ENCODE measurements at regions not wholly inside any gene's neighbourhood (a gene's known extent, or its start where the extent isn't known, plus 50 kb on each side); places are given as distances from the start of the nearest gene placed in this dataset.
A peak's percentile ranks its signal among the peaks of the same experiment; 100 is the strongest.
"Not testable (repeated sequence)": the region's sequence is repeated elsewhere in the genome, so short reads cannot be mapped to it uniquely, and the experiment has no call there.

- DNase-seq (ENCODE audit: low spot score), result not testable (repeated sequence)
Measured at GRCh38 chr1:144140243-144140642, 168.5 kb upstream of the FAM72C start.

DNA sequence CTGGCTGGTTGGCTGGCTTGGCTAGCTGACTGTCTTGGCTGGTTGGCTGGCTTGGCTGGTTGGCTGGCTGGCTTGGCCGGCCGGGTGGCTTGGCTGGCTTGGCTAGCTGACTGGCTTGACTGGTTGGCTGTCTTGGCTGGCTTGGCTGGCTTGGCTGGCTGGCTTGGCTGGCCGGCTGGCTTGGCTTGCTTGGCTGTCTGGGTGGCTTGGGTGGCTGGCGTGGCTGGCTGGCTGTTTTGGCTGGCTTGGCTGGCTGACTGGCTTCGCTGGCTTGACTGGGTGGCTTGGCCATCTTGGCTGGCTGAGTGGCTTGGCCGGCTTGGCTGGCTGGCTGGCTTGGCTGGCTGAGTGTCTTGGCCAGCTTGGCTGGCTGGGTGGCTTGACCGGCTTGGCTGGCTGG is 133.2 kb upstream of the FAM72C start:
- DNase-seq (ENCODE audit: low spot score), result not testable (repeated sequence)

- DNase-seq (ENCODE audit: low spot score), result not testable (repeated sequence)
Measured at GRCh38 chr1:144104000-144104677, 132.4 kb upstream of the FAM72C start.

- DNase-seq (ENCODE audit: low spot score), result not testable (repeated sequence)
Measured at GRCh38 chr1:144103156-144103880, 131.5 kb upstream of the FAM72C start.

GRCh38 chr1:144102046-144102745 is 130.4 kb upstream of the FAM72C start:
- not testable (repeated sequence) for DNase-seq (ENCODE audit: low spot score)

GRCh38 chr1:144101397-144102045 is 129.7 kb upstream of the FAM72C start:
- DNase-seq (ENCODE audit: low spot score), result peak; percentile 0

DNA sequence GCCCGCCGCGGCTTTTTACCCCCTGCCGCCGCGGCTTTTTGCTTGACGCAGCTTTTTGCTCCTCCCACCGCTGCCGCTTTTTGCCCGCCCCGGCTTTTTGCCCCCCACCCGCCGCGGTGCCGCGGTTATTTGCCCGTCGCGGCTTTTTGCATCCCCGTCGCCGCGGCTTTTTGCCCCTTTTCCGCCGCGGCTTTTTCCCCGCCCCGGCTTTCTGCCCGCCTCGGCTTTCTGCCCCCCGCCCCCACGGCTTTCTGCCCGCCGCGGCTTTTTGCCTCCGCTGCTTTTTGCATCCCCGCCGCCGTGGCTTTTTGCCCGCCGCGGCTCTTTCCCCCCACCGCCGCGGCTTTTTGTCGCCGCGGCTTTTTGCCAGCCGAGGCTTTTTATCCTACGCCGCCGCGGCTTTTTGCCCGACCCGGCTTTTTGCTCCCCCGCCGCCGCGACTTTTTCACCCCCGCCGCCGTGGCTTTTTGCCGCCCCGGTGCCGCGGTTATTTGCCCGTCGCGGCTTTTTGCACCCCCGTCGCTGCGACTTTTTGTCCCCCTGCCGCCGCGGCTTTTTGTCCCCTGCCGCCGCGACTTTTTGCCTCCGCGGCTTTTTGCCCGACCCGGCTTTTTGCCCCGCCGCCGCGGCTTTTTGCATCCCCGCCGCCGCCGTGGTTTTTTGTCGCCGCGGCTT is 105.5 kb upstream of the FAM72C start:
- DNase-seq (ENCODE audit: low spot score), result not testable (repeated sequence)

DNA sequence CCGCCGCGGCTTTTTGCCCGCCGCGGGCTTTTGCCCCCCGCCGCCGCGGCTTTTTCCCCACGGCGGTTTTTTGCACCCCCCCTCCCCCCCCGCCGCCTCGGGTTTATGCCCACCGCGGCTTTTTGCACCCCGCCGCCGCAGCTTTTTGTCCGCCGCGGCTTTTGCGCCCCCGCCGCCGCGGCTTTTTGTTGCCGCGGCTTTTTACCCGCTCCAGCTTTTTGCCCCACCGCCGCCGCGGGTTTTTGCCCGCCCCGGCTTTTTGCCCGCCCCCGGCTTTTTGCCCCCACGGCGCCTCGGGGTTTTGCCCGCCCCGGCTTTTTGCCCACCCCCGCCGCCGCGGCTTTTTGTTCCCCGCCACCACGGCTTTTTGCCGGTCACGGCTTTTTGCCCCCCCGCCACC is 104.9 kb upstream of the FAM72C start:
- not testable (repeated sequence) for DNase-seq (ENCODE audit: low spot score)

DNA sequence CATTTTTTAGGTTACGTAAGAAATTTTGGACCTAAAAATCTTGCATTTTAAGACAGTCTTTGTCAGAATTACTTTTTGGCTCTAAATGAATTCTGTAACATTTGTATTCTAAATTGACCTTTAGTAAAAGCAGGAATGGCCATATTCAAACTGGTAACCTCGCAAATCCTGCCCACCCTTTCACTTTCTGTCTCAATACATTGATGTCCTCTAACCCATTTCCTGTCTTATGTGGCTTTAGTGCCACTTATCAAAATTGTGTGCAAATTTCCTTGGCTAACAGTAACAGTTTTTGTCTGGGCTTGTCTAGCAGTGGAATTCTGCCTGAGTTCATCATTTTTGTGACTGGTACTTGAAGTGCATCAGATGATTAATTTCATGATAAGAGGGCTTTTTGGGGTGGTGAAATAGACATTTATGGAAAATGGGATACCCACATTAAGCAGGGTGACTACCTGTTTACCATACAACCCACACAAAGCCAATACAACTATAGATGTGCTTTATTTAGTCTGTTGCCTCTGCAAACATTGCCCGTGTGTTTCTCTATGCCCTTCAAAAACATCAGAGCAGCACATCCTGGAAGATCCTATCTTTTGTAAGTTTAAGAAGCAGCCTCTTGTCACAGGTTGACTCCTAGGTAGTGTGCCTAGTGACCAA is 98.7 kb upstream of the FAM72C start:
- DNase-seq (ENCODE audit: low spot score), result not testable (repeated sequence)

DNA sequence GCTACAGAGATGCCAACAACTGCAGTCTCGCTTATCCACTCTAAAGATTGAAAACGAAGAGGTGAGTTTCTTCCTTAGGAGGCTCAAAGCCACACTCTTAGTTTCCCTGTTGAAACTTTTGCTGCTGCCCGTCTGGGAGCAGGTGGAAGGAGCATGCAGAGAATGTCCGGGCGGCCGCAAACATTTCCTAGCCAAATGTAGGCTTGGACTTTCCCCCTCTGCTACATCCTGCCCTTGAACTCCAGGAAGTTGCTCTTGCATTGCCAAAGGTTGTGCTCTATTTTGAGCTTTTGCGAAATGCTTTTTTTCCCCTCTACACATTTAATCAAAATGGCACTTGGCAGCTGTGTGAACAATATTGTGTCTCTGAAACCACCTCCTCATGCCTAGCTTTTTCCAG is 95.3 kb upstream of the FAM72C start:
- not testable (repeated sequence) for DNase-seq (ENCODE audit: low spot score)

- not testable (repeated sequence) for DNase-seq (ENCODE audit: low spot score)
Measured at GRCh38 chr1:144066071-144066813, 94.5 kb upstream of the FAM72C start.

- DNase-seq (ENCODE audit: low spot score), result not testable (repeated sequence)
Measured at GRCh38 chr1:144065299-144066060, 93.7 kb upstream of the FAM72C start.

GRCh38 chr1:144049365-144049764 is 77.6 kb upstream of the FAM72C start:
- DNase-seq (ENCODE audit: low spot score), result not testable (repeated sequence)

GRCh38 chr1:144046645-144047044 is 74.9 kb upstream of the FAM72C start:
- DNase-seq (ENCODE audit: low spot score), result not testable (repeated sequence)

- peak; percentile 0 for DNase-seq (ENCODE audit: low spot score)
Measured at GRCh38 chr1:144045751-144046546, 74.2 kb upstream of the FAM72C start.

GRCh38 chr1:144042251-144042650 is 70.5 kb upstream of the FAM72C start:
- DNase-seq (ENCODE audit: low spot score), result not testable (repeated sequence)

- DNase-seq (ENCODE audit: low spot score), result not testable (repeated sequence)
Measured at GRCh38 chr1:144040293-144040692, 68.5 kb upstream of the FAM72C start.

GRCh38 chr1:144034045-144034444 is 62.3 kb upstream of the FAM72C start:
- not testable (repeated sequence) for DNase-seq (ENCODE audit: low spot score)

DNA sequence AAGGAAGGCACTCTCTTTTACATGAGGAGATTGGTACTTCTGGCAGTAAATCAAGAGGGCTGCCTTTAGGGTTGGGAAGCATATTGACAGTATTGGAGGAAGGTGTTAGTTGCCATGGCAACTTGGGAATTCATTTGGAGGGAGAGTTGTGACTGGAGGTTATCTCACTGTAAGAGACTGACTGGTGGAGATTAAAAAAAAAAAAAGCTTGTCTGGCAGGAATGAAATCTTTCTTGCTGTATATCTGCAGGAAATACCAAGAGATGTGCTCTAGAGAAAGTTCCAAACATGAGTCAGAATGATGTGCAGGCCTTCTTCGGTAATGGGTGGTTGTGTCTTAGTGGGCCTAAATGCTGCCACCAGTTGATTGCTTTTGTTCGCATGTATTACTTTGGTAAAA is 59.8 kb upstream of the FAM72C start:
- DNase-seq (ENCODE audit: low spot score), result not testable (repeated sequence)

All from RKO (cell line).